Heart right ventricle (tissue), 16 donors: ENCODE measurements at regions not wholly inside any gene's neighbourhood (a gene's known extent, or its start where the extent isn't known, plus 50 kb on each side); places are given as distances from the start of the nearest gene placed in this dataset.

ENCODE experiments used
- ATAC-seq, 8 donors: fragments of 200-7000 bp; cut with Tn5 transposase; one replicate each; pipeline ENCODE4 v1.9.1; 2020; ENCODE audit warnings: mild to moderate bottlenecking in 8 of 8, moderate library complexity in 8 of 8, moderate number of reproducible peaks in 1 of 8
- DNase-seq, 2 donors: peaks; one replicate each; pipeline ENCODE4 v3.0.0-alpha.2; 2020
- H3K27ac ChIP-seq, 10 donors: fragments of 200-600 bp; sonication (generic) in 2 of 10; one replicate each; pipeline versions ENCODE4 v1.5.0 to v1.8.0; 2020 to 2022; ENCODE audit warnings: mild to moderate bottlenecking in 3 of 10
- H3K27me3 ChIP-seq, 7 donors: fragments of 200-600 bp; one replicate each; pipeline ENCODE4 v1.8.0; 2021 to 2022; ENCODE audit warnings: mild to moderate bottlenecking in 2 of 7
- H3K36me3 ChIP-seq, 9 donors: fragments of 200-600 bp; sonication (generic) in 1 of 9; one replicate each; pipeline versions ENCODE4 v1.5.0 to v1.8.0; 2020 to 2022; ENCODE audit warnings: mild to moderate bottlenecking in 2 of 9
- H3K4me1 ChIP-seq, 9 donors: fragments of 200-600 bp; sonication (generic) in 1 of 9; one replicate each; pipeline versions ENCODE4 v1.5.0 to v1.8.0; 2020 to 2022; ENCODE audit warnings: mild to moderate bottlenecking in 4 of 9
- H3K4me3 ChIP-seq, 10 donors: fragments of 200-600 bp; sonication (generic) in 2 of 10; one replicate each; pipeline versions ENCODE4 v1.5.0 to v1.8.0; 2020 to 2022; ENCODE audit warnings: mild to moderate bottlenecking in 7 of 10, moderate library complexity in 2 of 10
- H3K9me3 ChIP-seq, 11 donors: fragments of 200-600 bp in 10 of 11; sonication (generic) in 2 of 11; one replicate each; pipeline versions ENCODE4 v1.5.0 to v1.8.0; 2013 to 2022; ENCODE audit warnings: mild to moderate bottlenecking in 2 of 11, control low read depth in 1 of 11, moderate library complexity in 1 of 11
- CTCF ChIP-seq, 9 donors: fragments of 200-600 bp; sonication (generic) in 2 of 9; IDR thresholded peaks; one replicate each; pipeline versions ENCODE4 v1.5.0 to v1.8.0; 2021 to 2022; ENCODE audit warnings: antibody characterized with exemption in 9 of 9, mild to moderate bottlenecking in 5 of 9, moderate library complexity in 1 of 9
- WGBS, 2 donors: extraction: QIAGEN DNeasy Blood & Tissue Kit; methylation state at CpG; one replicate each; pipeline ENCODE4 v1.1.7; 2013; ENCODE audit warnings: inconsistent platforms in 1 of 2; 5-methylcytosine and 5-hydroxymethylcytosine counted together
- intact Hi-C, 10 donors: fragments of 100-400 bp; cut with DNase I; formaldehyde crosslinking; loops; one replicate each; pipeline versions ENCODE4 v1.11.1 to v1.14.2; 2022
- donor health status: Arrhythmogenic right ventricular cardiomyopathy.
- donor health status: ischemic (EF 13 %, LVEDD 7.1; RV severe dilation, severe dysfunction).
- donor health status: healthy with polysubstance abuse.
- donor health status: DM: no; HTN: yes; CAD: no.
- donor health status: DM: no; HTN: no; CAD: no.
- donor health status: ischemic (EF 25% LVEDD 6.9; RV normal size, moderate dysfunction).
- donor health status: ischemic (EF 25% LVEDD 5.7; RV mildly dilated, moderate dysfunction).
- donor health status: healthy.
- donor health status: DM: yes; HTN: yes; CAD: no.
- donor health status: Ischemic cardiomyopathy.
- donor health status: ischemic (EF 35%, LVEDD 5.7; RV mildly dilated, moderate dysfunction).
- donor health status: nonischemic (EF 11% LVEDD 7.7; RV severe dilation, severe dysfunction).
- donor health status: DM: yes; HTN: yes; CAD: no.
- donor health status: PGD.
- donor health status: ischemic (EF 29% LVEDD 5.4; RV normal size, mild dysfunction).
- donor health status: nonischemic (EF 23%, LVEDD 6.1; RV moderate dilation, normal function).

- DNase-seq (no peak), ATAC-seq (no peak)
- Histone ChIP-seq H3K4me1 (no peaks in the 10 kb centered on the region), H3K27me3 (no peaks in the 10 kb centered on the region), H3K4me3 (no peak overlapping the region), H3K27ac (no peak overlapping the region), H3K36me3 (no peaks in the 10 kb centered on the region), H3K9me3 (peaks cover 0 to 5% (median 0%) of the 10 kb centered on the region in 11 donors)
- TF ChIP-seq CTCF (IDR thresholded peaks at IDR 0.05) = no peak
- 71 to 79% methylated on average over 2 of the region's 2 CpGs for WGBS, 2 donors
- intact Hi-C loops = no loop called here
These were observed 490.2 kb upstream of the RORB start for GRCh38 chr9:74006935-74007334.

GRCh38 chr9:74007833-74008232 lies 489.3 kb upstream of the RORB start:
- ATAC-seq (no peak), DNase-seq (no peak)
- Histone ChIP-seq H3K9me3 (peaks cover 0 to 5% (median 0%) of the 10 kb centered on the region in 11 donors), H3K4me3 (no peak overlapping the region), H3K4me1 (no peaks in the 10 kb centered on the region), H3K36me3 (no peaks in the 10 kb centered on the region), H3K27ac (no peak overlapping the region), H3K27me3 (no peaks in the 10 kb centered on the region)
- 84 to 86% methylated on average over 3 of the region's 3 CpGs for WGBS, 2 donors
- intact Hi-C loops = no loop called here
- TF ChIP-seq CTCF (IDR thresholded peaks at IDR 0.05) = no peak

DNA sequence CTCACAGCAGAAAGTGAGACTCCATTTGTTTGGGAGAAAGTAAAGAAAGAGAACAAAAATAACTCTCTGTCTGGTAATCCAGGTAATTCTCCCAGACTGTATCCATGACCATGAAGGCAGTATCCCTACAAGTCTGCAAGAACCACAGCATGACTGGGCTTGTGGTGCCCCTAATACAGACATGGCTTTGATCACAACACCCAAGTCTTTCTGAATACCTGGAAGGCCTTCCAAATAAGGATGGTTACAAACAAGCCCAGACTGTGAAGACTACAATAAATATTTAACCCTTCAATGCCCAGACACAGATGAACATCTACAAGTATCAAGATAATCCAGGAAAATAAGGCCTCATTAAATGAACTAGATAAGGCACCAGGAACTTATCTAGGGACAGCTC lies 481.1 kb upstream of the RORB start:
- Histone ChIP-seq H3K4me1 (no peaks in the 10 kb centered on the region), H3K27ac (no peak overlapping the region), H3K9me3 (peaks cover 0 to 14% (median 0%) of the 10 kb centered on the region in 11 donors), H3K27me3 (no peaks in the 10 kb centered on the region), H3K36me3 (no peaks in the 10 kb centered on the region), H3K4me3 (no peak overlapping the region)
- ATAC-seq (no peak), DNase-seq (no peak)
- TF ChIP-seq CTCF (IDR thresholded peaks at IDR 0.05) = no peak
- intact Hi-C loops = no loop called here

- WGBS, 2 donors = 71 to 78% methylated on average over 4 of the region's 4 CpGs
- TF ChIP-seq CTCF (IDR thresholded peaks at IDR 0.05) = no peak
- H3K4me3 ChIP-seq = no peak overlapping the region
- no peaks in the 10 kb centered on the region for H3K36me3 ChIP-seq
- H3K27me3 ChIP-seq = no peaks in the 10 kb centered on the region
- ATAC-seq (no peak), DNase-seq (no peak)
- H3K27ac ChIP-seq = no peak overlapping the region
- no peaks in the 10 kb centered on the region for H3K4me1 ChIP-seq
- peaks cover 0 to 11% (median 0%) of the 10 kb centered on the region in 11 donors for H3K9me3 ChIP-seq
- intact Hi-C loops = no loop called here
These were observed 471.7 kb upstream of the RORB start for GRCh38 chr9:74025402-74025925.
